ENCODE measurements at regions not wholly inside any gene's neighbourhood (a gene's known extent, or its start where the extent isn't known, plus 50 kb on each side); places are given as distances from the start of the nearest gene placed in this dataset.

GRCh38 chr2:240298803-240299709 is 136.4 kb upstream of the GPC1 start:
- H3K9me3 ChIP-seq (ENCODE audit: control insufficient read depth, low read length): no peaks in the 10 kb centered on the region
- no peaks in the 10 kb centered on the region for H3K36me3 ChIP-seq (ENCODE audit: control insufficient read depth, insufficient read depth, low read length)
- 93 to 97% methylated on average over 18 of the region's 18 CpGs for WGBS, 2 experiments
- no peak overlapping the region for H3K4me3 ChIP-seq (ENCODE audit: insufficient read depth, low read depth, low read length)
- H3K27ac ChIP-seq (ENCODE audit: insufficient read depth, low read depth, low read length, poor library complexity, severe bottlenecking): no peak overlapping the region
- peaks cover 8% of the 10 kb centered on the region for H3K4me1 ChIP-seq (ENCODE audit: control insufficient read depth, insufficient read depth, low read length)
- H3K27me3 ChIP-seq (ENCODE audit: control insufficient read depth, insufficient read depth, low read length, poor library complexity, severe bottlenecking): no peaks in the 10 kb centered on the region

- H3K27me3 ChIP-seq (ENCODE audit: control insufficient read depth, insufficient read depth, low read length, poor library complexity, severe bottlenecking): no peaks in the 10 kb centered on the region
- H3K4me3 ChIP-seq (ENCODE audit: insufficient read depth, low read depth, low read length): no peak overlapping the region
- H3K27ac ChIP-seq (ENCODE audit: insufficient read depth, low read depth, low read length, poor library complexity, severe bottlenecking): no peak overlapping the region
- 63 to 65% methylated on average over 7 of the region's 7 CpGs for WGBS, 2 experiments
- H3K4me1 ChIP-seq (ENCODE audit: control insufficient read depth, insufficient read depth, low read length): peaks cover 13% of the 10 kb centered on the region
- H3K36me3 ChIP-seq (ENCODE audit: control insufficient read depth, insufficient read depth, low read length): no peaks in the 10 kb centered on the region
- H3K9me3 ChIP-seq (ENCODE audit: control insufficient read depth, low read length): no peaks in the 10 kb centered on the region
Observed at GRCh38 chr2:240299710-240300068, 135.8 kb upstream of the GPC1 start.

- no peaks in the 10 kb centered on the region for H3K36me3 ChIP-seq (ENCODE audit: control insufficient read depth, insufficient read depth, low read length)
- no peaks in the 10 kb centered on the region for H3K27me3 ChIP-seq (ENCODE audit: control insufficient read depth, insufficient read depth, low read length, poor library complexity, severe bottlenecking)
- no peaks in the 10 kb centered on the region for H3K9me3 ChIP-seq (ENCODE audit: control insufficient read depth, low read length)
- no peak overlapping the region for H3K27ac ChIP-seq (ENCODE audit: insufficient read depth, low read depth, low read length, poor library complexity, severe bottlenecking)
- no peak overlapping the region for H3K4me3 ChIP-seq (ENCODE audit: insufficient read depth, low read depth, low read length)
- WGBS, 2 experiments: 33 to 38% methylated on average over 11 of the region's 11 CpGs
- H3K4me1 ChIP-seq (ENCODE audit: control insufficient read depth, insufficient read depth, low read length): peaks cover 20% of the 10 kb centered on the region
Observed at GRCh38 chr2:240300261-240300821, 135.1 kb upstream of the GPC1 start.

- Histone ChIP-seq H3K9me3 (ENCODE audit: control insufficient read depth, low read length) (no peaks in the 10 kb centered on the region), H3K27me3 (ENCODE audit: control insufficient read depth, insufficient read depth, low read length, poor library complexity, severe bottlenecking) (no peaks in the 10 kb centered on the region), H3K4me1 (ENCODE audit: control insufficient read depth, insufficient read depth, low read length) (peaks cover 21% of the 10 kb centered on the region), H3K4me3 (ENCODE audit: insufficient read depth, low read depth, low read length) (no peak overlapping the region), H3K27ac (ENCODE audit: insufficient read depth, low read depth, low read length, poor library complexity, severe bottlenecking) (no peak overlapping the region), H3K36me3 (ENCODE audit: control insufficient read depth, insufficient read depth, low read length) (no peaks in the 10 kb centered on the region)
- 92 to 94% methylated on average over 8 of the region's 8 CpGs for WGBS, 2 experiments
Observed at GRCh38 chr2:240300840-240301239, 134.6 kb upstream of the GPC1 start.

GRCh38 chr2:240301256-240301795 is 134.1 kb upstream of the GPC1 start:
- no peaks in the 10 kb centered on the region for H3K27me3 ChIP-seq (ENCODE audit: control insufficient read depth, insufficient read depth, low read length, poor library complexity, severe bottlenecking)
- 92% methylated on average over 13 of the region's 13 CpGs for WGBS, 2 experiments
- no peaks in the 10 kb centered on the region for H3K9me3 ChIP-seq (ENCODE audit: control insufficient read depth, low read length)
- no peak overlapping the region for H3K27ac ChIP-seq (ENCODE audit: insufficient read depth, low read depth, low read length, poor library complexity, severe bottlenecking)
- H3K4me1 ChIP-seq (ENCODE audit: control insufficient read depth, insufficient read depth, low read length): peaks cover 21% of the 10 kb centered on the region
- no peaks in the 10 kb centered on the region for H3K36me3 ChIP-seq (ENCODE audit: control insufficient read depth, insufficient read depth, low read length)
- H3K4me3 ChIP-seq (ENCODE audit: insufficient read depth, low read depth, low read length): no peak overlapping the region

GRCh38 chr2:240302041-240302440 is 133.4 kb upstream of the GPC1 start:
- Histone ChIP-seq H3K36me3 (ENCODE audit: control insufficient read depth, insufficient read depth, low read length) (no peaks in the 10 kb centered on the region), H3K27me3 (ENCODE audit: control insufficient read depth, insufficient read depth, low read length, poor library complexity, severe bottlenecking) (no peaks in the 10 kb centered on the region), H3K4me1 (ENCODE audit: control insufficient read depth, insufficient read depth, low read length) (peaks cover 21% of the 10 kb centered on the region), H3K27ac (ENCODE audit: insufficient read depth, low read depth, low read length, poor library complexity, severe bottlenecking) (no peak overlapping the region), H3K9me3 (ENCODE audit: control insufficient read depth, low read length) (no peaks in the 10 kb centered on the region), H3K4me3 (ENCODE audit: insufficient read depth, low read depth, low read length) (no peak overlapping the region)
- WGBS, 2 experiments: 94 to 96% methylated on average over 4 of the region's 5 CpGs

- H3K4me3 ChIP-seq (ENCODE audit: insufficient read depth, low read depth, low read length): no peak overlapping the region
- no peaks in the 10 kb centered on the region for H3K27me3 ChIP-seq (ENCODE audit: control insufficient read depth, insufficient read depth, low read length, poor library complexity, severe bottlenecking)
- peaks cover 21% of the 10 kb centered on the region for H3K4me1 ChIP-seq (ENCODE audit: control insufficient read depth, insufficient read depth, low read length)
- H3K9me3 ChIP-seq (ENCODE audit: control insufficient read depth, low read length): no peaks in the 10 kb centered on the region
- WGBS, 2 experiments: 100% methylated on average over 1 of the region's 2 CpGs
- no peaks in the 10 kb centered on the region for H3K36me3 ChIP-seq (ENCODE audit: control insufficient read depth, insufficient read depth, low read length)
- no peak overlapping the region for H3K27ac ChIP-seq (ENCODE audit: insufficient read depth, low read depth, low read length, poor library complexity, severe bottlenecking)
Observed at GRCh38 chr2:240302933-240303595, 132.4 kb upstream of the GPC1 start.

GRCh38 chr2:240303896-240304745 is 131.3 kb upstream of the GPC1 start:
- Histone ChIP-seq H3K27me3 (ENCODE audit: control insufficient read depth, insufficient read depth, low read length, poor library complexity, severe bottlenecking) (no peaks in the 10 kb centered on the region), H3K4me1 (ENCODE audit: control insufficient read depth, insufficient read depth, low read length) (peaks cover 21% of the 10 kb centered on the region), H3K27ac (ENCODE audit: insufficient read depth, low read depth, low read length, poor library complexity, severe bottlenecking) (no peak overlapping the region), H3K4me3 (ENCODE audit: insufficient read depth, low read depth, low read length) (no peak overlapping the region), H3K9me3 (ENCODE audit: control insufficient read depth, low read length) (no peaks in the 10 kb centered on the region), H3K36me3 (ENCODE audit: control insufficient read depth, insufficient read depth, low read length) (no peaks in the 10 kb centered on the region)
- 91 to 93% methylated on average over 25 of the region's 25 CpGs for WGBS, 2 experiments

- no peaks in the 10 kb centered on the region for H3K27me3 ChIP-seq (ENCODE audit: control insufficient read depth, insufficient read depth, low read length, poor library complexity, severe bottlenecking)
- WGBS, 2 experiments: 87 to 89% methylated on average over 12 of the region's 12 CpGs
- no peak overlapping the region for H3K27ac ChIP-seq (ENCODE audit: insufficient read depth, low read depth, low read length, poor library complexity, severe bottlenecking)
- H3K4me3 ChIP-seq (ENCODE audit: insufficient read depth, low read depth, low read length): no peak overlapping the region
- H3K36me3 ChIP-seq (ENCODE audit: control insufficient read depth, insufficient read depth, low read length): no peaks in the 10 kb centered on the region
- no peaks in the 10 kb centered on the region for H3K9me3 ChIP-seq (ENCODE audit: control insufficient read depth, low read length)
- peaks cover 21% of the 10 kb centered on the region for H3K4me1 ChIP-seq (ENCODE audit: control insufficient read depth, insufficient read depth, low read length)
Observed at GRCh38 chr2:240304746-240305161, 130.7 kb upstream of the GPC1 start.
